ACC112 (cell line): ENCODE measurements at regions not wholly inside any gene's neighbourhood (a gene's known extent, or its start where the extent isn't known, plus 50 kb on each side); places are given as distances from the start of the nearest gene placed in this dataset.

Experiments used
- H2AFZ ChIP-seq: fragments of 200-600 bp; sonication (generic); one replicate; pipeline ENCODE4 v1.6.0; 2017; ENCODE audit warnings: antibody characterized with exemption, low read length; ENCODE audit not compliant: unreplicated experiment
- H3K27ac ChIP-seq: fragments of 200-600 bp; sonication (generic); 2 replicates; pipeline ENCODE4 v1.5.1; 2014; ENCODE audit warnings: low read depth, mild to moderate bottlenecking, antibody characterized with exemption, low read length, moderate library complexity
- H3K27me3 ChIP-seq: fragments of 200-600 bp; sonication (generic); 2 replicates; pipeline ENCODE4 v1.6.1; 2014; ENCODE audit warnings: mild to moderate bottlenecking, antibody characterized with exemption, low read length, moderate library complexity, mixed read lengths; ENCODE audit not compliant: insufficient read depth
- H3K36me3 ChIP-seq: fragments of 200-600 bp; sonication (generic); 2 replicates; pipeline ENCODE4 v1.6.1; 2016; ENCODE audit warnings: mild to moderate bottlenecking, antibody characterized with exemption, low read length, moderate library complexity, mixed read lengths; ENCODE audit not compliant: insufficient read depth
- H3K4me1 ChIP-seq: fragments of 200-600 bp; sonication (generic); one replicate; pipeline ENCODE4 v1.6.1; 2016; ENCODE audit warnings: low read length, mixed read lengths; ENCODE audit not compliant: insufficient read depth, unreplicated experiment, control insufficient read depth
- H3K4me3 ChIP-seq: fragments of 200-600 bp; sonication (generic); 2 replicates; pipeline ENCODE4 v1.5.1; 2014; ENCODE audit warnings: mild to moderate bottlenecking, low read depth, low read length
- H3K79me2 ChIP-seq: fragments of 200-600 bp; sonication (generic); one replicate; pipeline ENCODE4 v1.6.0; 2016; ENCODE audit warnings: low read length; ENCODE audit not compliant: control insufficient read depth, unreplicated experiment, insufficient read depth

DNA sequence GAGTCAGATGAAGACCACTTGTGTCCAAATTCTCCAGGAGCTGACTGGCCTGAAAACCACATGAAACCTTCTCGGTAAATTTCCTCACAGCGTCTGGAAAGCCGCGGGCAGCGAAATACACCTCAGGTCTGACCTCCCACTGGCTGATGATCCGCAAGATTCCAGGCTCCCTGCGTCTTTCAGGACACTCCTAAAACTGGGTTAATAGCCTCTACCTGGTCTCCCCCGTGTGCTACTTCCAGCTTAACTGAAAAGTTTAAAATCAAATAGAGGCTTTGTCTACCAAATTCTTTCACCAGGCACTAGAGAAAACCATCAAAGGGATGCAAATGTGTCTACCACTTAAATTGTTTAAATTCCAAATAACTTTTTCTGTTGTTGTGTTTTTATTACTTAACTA lies 312.6 kb downstream of the DRD1 start:
- Histone ChIP-seq H3K27me3 (no peaks in the 10 kb centered on the region), H3K27ac (no peak overlapping the region), H3K79me2 (no peaks in the 10 kb centered on the region), H2AFZ (no peak overlapping the region), H3K4me3 (no peak overlapping the region), H3K36me3 (no peaks in the 10 kb centered on the region), H3K4me1 (no peaks in the 10 kb centered on the region)

DNA sequence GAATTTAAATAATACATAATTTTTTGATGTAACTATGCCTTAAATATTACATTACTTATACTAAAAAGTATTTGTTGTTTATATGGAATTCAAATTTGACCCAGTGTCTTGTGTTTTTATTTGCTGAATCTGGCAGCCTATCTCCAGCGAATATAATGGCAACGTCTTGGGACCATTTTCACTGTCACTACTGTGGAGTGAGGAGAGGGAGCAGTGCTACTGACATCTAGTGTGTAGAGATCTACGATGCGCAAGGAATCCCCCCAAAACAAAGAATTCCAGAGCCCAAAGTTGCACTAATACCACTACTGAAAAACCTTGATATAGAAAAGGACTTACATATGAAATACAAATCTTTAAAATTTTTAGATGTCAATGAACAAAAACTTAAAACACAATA lies 314.4 kb downstream of the DRD1 start:
- Histone ChIP-seq H3K36me3 (no peaks in the 10 kb centered on the region), H3K27me3 (no peaks in the 10 kb centered on the region), H3K79me2 (no peaks in the 10 kb centered on the region), H3K4me1 (no peaks in the 10 kb centered on the region), H3K4me3 (no peak overlapping the region), H2AFZ (no peak overlapping the region), H3K27ac (no peak overlapping the region)

DNA sequence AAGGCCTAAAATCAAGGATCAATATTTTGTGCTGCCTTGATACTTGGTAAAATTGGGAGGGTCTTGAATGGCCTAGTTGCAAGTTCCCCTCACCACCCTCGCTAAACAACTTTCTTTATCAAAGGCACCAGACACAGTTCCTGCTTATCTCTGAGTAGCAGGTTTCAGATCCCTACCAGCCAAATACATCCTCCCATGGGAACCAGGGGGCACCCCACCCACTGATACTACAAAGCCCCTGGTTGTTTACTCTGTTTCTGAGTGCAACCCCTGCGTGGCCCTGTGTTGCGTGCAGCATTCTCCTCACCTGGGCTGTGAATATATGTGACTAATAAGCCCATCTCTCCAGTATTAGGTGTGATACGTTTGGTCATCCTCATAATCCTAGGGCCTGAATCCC lies 314.9 kb downstream of the DRD1 start:
- Histone ChIP-seq H3K27me3 (no peaks in the 10 kb centered on the region), H3K27ac (no peak overlapping the region), H3K36me3 (no peaks in the 10 kb centered on the region), H3K79me2 (no peaks in the 10 kb centered on the region), H2AFZ (no peak overlapping the region), H3K4me1 (no peaks in the 10 kb centered on the region), H3K4me3 (no peak overlapping the region)

DNA sequence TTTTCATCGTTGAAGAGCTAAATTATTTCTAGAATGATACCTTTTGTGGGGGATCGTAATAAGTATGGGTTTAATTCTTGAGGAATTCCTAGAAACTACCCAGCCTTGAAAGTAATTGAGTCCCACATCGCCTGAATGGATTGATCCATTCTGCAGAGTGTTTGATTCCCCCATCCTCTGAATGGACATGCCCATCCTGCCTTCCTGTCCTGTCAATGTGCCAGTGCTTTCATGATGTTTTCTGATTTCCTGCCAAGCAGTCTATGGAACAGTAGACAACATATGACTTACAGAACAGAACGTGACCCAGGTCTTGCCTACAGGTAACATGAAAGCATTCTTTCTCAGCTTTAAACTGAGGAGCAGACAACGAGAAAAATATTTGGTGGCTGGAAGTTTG lies 319.2 kb downstream of the DRD1 start:
- H2AFZ ChIP-seq = no peak overlapping the region
- H3K4me1 ChIP-seq = no peaks in the 10 kb centered on the region
- no peak overlapping the region for H3K27ac ChIP-seq
- no peaks in the 10 kb centered on the region for H3K27me3 ChIP-seq
- H3K36me3 ChIP-seq = no peaks in the 10 kb centered on the region
- no peaks in the 10 kb centered on the region for H3K79me2 ChIP-seq
- H3K4me3 ChIP-seq = no peak overlapping the region

DNA sequence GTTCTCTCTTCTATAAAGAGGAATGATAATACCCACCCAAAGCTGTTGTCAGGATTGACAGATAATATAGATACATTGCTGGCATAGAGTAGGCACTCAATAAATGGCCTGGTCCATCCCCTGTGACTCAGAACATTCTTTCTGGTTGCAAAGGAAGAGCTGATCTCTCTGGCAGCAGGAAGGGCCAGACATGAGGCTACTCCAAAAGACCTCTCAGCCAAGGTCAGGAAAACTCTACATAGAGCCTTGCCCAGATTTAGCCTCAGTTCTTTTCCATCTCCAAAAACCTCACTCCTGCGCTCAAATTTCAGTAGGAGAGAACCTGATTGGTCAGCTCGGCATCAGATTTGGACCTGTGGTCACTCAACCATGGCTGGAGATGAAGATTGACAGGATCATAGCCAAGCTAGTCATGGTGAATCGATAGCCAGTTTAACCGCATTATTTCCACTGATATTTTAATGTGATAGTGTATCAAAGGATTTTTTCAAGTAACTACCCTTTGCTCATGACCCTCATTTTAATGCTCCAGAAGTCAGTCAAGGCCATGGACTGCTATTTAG lies 319.6 kb downstream of the DRD1 start:
- no peaks in the 10 kb centered on the region for H3K27me3 ChIP-seq

DNA sequence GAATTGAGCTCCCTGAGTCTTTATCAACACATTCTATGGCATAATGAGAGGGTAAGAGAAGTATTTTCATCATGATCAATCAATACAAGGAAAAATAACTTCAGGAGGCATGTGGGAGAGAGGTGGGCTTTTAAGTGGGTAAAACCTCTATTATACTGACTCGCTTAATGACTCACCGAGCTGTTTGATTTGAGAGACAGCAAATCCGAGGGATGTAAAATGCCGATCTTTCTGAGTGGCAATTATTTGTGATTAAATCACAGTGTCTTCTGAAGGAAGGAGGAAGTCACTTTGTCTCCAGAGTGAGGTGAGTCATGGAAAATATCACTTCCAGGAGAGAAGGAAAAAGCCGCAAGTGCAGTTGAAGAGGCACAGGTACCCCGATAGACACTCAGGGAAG lies 320.4 kb downstream of the DRD1 start:
- Histone ChIP-seq H3K27ac (no peak overlapping the region), H3K4me1 (no peaks in the 10 kb centered on the region), H3K4me3 (no peak overlapping the region), H3K79me2 (no peaks in the 10 kb centered on the region), H2AFZ (no peak overlapping the region), H3K27me3 (no peaks in the 10 kb centered on the region), H3K36me3 (no peaks in the 10 kb centered on the region)

More for the DNA sequence above, 319.6 kb downstream of the DRD1 start:
- H3K4me1 ChIP-seq = no peaks in the 10 kb centered on the region
- no peaks in the 10 kb centered on the region for H3K79me2 ChIP-seq
- H3K36me3 ChIP-seq = no peaks in the 10 kb centered on the region
- H3K4me3 ChIP-seq = no peak overlapping the region
- H3K27ac ChIP-seq = no peak overlapping the region
- H2AFZ ChIP-seq = no peak overlapping the region

DNA sequence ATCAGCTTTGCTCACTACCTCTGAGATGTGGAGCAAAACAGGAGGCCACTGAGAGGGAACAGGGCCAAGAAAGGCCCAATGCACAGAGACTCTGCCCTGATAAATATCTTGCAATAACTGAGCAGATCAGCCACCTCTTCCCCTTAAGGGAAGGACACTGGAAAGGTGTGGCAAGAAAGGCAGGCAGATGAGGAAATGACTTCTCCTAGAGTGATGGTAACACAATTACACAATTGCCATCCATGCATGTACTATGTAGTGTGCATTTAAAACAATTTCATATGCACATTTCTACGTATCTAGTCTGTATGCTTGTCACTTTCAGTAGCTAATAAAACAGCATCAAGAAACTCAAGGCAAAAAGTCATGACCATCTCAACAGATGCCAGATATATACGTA lies 322.5 kb downstream of the DRD1 start:
- Histone ChIP-seq H3K36me3 (no peaks in the 10 kb centered on the region), H3K79me2 (no peaks in the 10 kb centered on the region), H3K4me3 (no peak overlapping the region), H2AFZ (no peak overlapping the region), H3K4me1 (no peaks in the 10 kb centered on the region), H3K27me3 (no peaks in the 10 kb centered on the region), H3K27ac (no peak overlapping the region)

DNA sequence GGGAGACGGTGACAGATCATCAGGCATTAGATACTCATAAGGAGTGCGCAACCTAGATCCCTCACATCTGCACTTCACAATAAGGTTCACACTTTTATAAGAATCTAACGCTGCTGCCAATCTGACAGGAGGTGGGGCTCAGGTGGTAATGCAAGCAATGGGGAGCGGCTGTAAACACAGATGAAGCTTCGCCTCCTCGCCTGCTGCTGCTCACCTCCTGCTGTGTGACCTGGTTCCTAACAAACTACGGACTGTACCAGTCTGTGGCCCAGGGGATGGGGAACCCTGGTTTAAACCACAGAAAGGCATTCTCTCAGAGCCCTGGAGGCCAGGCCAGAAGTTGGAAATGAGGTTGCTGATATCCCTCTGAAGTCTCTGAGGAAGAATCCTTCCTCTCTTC lies 323.6 kb downstream of the DRD1 start:
- no peak overlapping the region for H2AFZ ChIP-seq
- H3K4me1 ChIP-seq = no peaks in the 10 kb centered on the region
- no peak overlapping the region for H3K4me3 ChIP-seq

DNA sequence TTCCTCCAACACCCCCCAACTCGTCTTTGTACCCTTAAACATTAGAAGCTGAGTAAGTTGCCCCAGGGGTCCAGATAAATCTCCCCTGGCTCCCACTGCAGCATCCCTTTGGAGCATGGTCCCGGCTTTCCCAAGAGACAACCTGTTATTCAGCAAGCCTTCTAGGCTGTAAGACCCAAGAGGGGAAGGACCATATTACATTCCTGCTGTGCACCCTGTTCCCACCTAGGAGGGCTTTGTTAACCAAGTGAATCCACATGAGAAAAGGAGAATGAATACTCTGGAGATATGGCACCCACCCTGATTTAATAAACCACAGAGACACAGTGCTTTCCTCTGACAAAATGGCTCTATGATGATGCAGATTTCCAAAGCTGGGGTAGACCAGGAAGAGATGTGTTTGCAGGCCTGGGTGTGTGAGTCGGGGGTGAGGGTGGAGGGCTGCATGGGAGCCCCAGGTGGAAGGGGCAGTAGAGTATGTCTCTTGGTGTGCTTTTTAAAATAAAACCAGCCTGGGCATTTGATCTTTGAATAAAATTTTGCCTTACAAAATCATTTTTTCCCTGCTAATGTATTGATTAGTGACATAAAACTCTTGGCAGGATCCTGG lies 325.2 kb downstream of the DRD1 start:
- Histone ChIP-seq H3K4me3 (no peak overlapping the region), H3K36me3 (no peaks in the 10 kb centered on the region), H3K27me3 (no peaks in the 10 kb centered on the region), H2AFZ (no peak overlapping the region), H3K79me2 (no peaks in the 10 kb centered on the region), H3K27ac (no peak overlapping the region), H3K4me1 (no peaks in the 10 kb centered on the region)

More for the DNA sequence above, 323.6 kb downstream of the DRD1 start:
- H3K27ac ChIP-seq = no peak overlapping the region
- H3K79me2 ChIP-seq = no peaks in the 10 kb centered on the region
- H3K36me3 ChIP-seq = no peaks in the 10 kb centered on the region
- H3K27me3 ChIP-seq = no peaks in the 10 kb centered on the region

DNA sequence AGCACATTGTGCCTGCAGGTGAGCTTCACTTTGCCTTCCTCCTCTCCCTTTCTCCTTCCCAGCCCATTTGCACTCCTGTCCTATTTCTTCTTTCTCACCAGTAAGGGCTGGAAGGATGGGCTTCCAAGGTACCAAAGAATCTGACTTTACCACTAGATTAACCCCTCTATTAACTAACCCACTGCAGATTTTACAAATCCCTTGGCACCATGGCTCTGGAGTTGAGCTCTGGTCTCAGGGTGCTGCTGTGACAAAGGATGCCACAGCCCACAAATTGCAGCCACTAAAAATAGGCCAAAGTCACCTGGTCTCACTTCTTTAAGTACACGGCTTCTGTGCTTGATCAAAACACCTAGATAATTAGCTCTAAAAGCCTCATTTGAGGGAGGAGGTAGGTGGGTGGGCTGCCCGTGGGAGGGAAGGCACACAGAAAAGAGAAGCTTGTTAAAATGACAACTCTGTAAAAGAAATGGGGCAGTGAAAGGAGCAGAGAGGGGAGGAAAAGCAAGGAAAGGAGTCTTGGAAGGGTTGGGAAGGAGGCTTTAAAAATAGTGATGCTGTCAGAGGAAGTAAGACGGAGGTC lies 327.4 kb downstream of the DRD1 start:
- Histone ChIP-seq H3K27ac (no peak overlapping the region), H3K4me3 (no peak overlapping the region), H3K36me3 (no peaks in the 10 kb centered on the region), H3K27me3 (no peaks in the 10 kb centered on the region), H2AFZ (no peak overlapping the region), H3K4me1 (no peaks in the 10 kb centered on the region), H3K79me2 (no peaks in the 10 kb centered on the region)

DNA sequence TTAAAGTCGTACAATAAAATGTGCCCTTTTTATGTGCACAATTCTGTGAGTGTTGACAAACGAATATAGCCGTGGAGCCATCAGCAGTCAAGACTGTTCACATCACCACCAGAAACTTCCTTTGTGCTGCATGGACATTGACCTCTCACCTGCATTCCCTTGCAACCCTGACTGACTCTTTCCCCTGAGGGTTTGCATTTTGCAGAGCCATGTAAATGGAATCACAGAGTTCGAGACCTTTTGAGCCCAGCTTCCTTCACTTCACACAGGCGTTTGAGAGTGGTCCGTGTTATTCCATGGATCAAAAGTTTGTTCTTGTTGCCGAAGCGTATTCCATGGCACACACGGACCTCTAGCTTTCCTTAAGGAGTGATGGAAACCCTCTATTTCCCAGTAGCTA lies 328.2 kb downstream of the DRD1 start:
- H3K27me3 ChIP-seq = no peaks in the 10 kb centered on the region
- no peak overlapping the region for H3K27ac ChIP-seq
- no peaks in the 10 kb centered on the region for H3K79me2 ChIP-seq
- no peaks in the 10 kb centered on the region for H3K4me1 ChIP-seq
- no peak overlapping the region for H3K4me3 ChIP-seq
- H3K36me3 ChIP-seq = no peaks in the 10 kb centered on the region
- H2AFZ ChIP-seq = no peak overlapping the region
